ENCODE measurements at regions not wholly inside any gene's neighbourhood (a gene's known extent, or its start where the extent isn't known, plus 50 kb on each side); places are given as distances from the start of the nearest gene placed in this dataset.

DNA sequence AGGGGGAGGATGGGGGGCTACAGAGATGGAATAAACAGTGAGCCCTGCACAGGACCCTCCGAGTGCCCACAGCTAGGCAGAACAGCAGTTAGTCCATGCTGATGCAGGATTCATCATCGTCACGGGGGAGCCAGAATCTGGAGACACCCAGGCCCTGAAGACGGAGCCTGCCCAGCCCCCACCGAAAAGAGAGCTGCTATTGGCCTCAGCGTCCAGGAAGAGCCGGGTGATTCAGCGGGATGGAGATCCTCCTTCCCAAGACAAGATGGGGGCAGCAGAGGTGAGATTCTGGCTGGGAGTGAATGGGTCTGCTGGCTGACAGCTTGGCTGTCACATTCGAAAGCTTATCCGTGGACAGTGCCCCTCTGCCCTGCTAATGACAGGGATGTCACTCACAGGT, 133.6 kb upstream of the CRHR1 start:
- CTCF ChIA-PET = no interaction called here
- intact Hi-C loops (cut with micrococcal nuclease) = no loop called here

DNA sequence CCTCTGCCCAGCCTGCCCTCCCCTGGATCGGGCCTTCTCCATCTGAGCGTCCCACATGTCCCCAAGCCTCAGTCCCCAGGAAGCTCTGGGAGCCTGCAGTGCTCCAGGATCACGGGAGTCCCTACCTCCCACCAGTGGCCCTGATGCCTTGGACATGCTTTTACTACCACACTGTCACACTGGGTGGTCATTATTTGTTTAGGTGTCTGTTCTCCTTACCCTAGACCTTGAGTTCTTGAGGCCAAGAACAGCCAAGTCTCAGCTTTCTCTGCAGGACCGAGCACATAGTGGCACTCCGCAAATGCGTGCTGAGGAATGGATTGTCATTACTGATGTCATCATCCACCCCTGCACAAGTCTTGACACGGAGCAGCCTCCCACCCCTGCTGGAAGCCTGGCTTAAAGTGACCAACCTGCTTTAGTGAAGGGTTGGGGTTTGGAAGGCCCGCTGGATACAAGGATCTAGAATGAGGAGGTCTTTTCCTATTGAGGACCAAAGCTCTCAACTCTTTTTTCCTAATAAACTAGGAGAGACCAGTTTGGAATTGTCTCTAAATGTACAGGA, 132.9 kb upstream of the CRHR1 start:
- 93% methylated on average over 5 of the region's 8 CpGs for WGBS (ENCODE audit: insufficient coverage)
- Histone ChIP-seq H3K4me2 (replicated peaks; ENCODE audit: low read depth, low read length, poor library complexity, severe bottlenecking) (no peak overlapping the region), H3K27me3 (replicated peaks in 1 of 4; ENCODE audit: control extremely low read depth in 1 of 4, control insufficient read depth in 3 of 4, insufficient read depth in 4 of 4, low read length in 3 of 4) (peaks cover 0 to 12% (median 0%) of the 10 kb centered on the region in 4 experiments), H4K20me1 (ENCODE audit: control insufficient read depth, insufficient read depth, low read length, poor library complexity, severe bottlenecking) (no peaks in the 10 kb centered on the region), H3K79me2 (ENCODE audit: control insufficient read depth, insufficient read depth, low read length) (no peaks in the 10 kb centered on the region), H3K9me3 (ENCODE audit: control extremely low read depth in 1 of 3, control insufficient read depth in 2 of 3, insufficient read depth in 1 of 3, low read length in 2 of 3) (peaks cover 0 to 4% (median 0%) of the 10 kb centered on the region in 3 donors), H3K4me3 (ENCODE audit: control extremely low read depth in 1 of 5, extremely low read depth in 1 of 5, insufficient read depth in 1 of 5, low read depth in 2 of 5, low read length in 4 of 5) (no peak overlapping the region), H3K9ac (ENCODE audit: low read length) (no peak overlapping the region), H2AFZ (ENCODE audit: insufficient read depth, low read depth, low read length, poor library complexity, severe bottlenecking) (no peak overlapping the region), H3K4me1 (ENCODE audit: control insufficient read depth in 2 of 2, insufficient read depth in 2 of 2, low read length in 2 of 2) (no peaks in the 10 kb centered on the region), H3K36me3 (replicated peaks in 1 of 2; ENCODE audit: control extremely low read depth in 1 of 2, control insufficient read depth in 1 of 2, extremely low read depth in 1 of 2, insufficient read depth in 2 of 2, low read length in 1 of 2) (no peaks in the 10 kb centered on the region), H3K27ac (ENCODE audit: low read length in 2 of 2) (no peak overlapping the region)
- TF ChIP-seq, protein P1, sequence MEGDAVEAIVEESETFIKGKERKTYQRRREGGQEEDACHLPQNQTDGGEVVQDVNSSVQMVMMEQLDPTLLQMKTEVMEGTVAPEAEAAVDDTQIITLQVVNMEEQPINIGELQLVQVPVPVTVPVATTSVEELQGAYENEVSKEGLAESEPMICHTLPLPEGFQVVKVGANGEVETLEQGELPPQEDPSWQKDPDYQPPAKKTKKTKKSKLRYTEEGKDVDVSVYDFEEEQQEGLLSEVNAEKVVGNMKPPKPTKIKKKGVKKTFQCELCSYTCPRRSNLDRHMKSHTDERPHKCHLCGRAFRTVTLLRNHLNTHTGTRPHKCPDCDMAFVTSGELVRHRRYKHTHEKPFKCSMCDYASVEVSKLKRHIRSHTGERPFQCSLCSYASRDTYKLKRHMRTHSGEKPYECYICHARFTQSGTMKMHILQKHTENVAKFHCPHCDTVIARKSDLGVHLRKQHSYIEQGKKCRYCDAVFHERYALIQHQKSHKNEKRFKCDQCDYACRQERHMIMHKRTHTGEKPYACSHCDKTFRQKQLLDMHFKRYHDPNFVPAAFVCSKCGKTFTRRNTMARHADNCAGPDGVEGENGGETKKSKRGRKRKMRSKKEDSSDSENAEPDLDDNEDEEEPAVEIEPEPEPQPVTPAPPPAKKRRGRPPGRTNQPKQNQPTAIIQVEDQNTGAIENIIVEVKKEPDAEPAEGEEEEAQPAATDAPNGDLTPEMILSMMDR (IDR thresholded peaks at IDR 0.05) = no peak
- no peak for TF ChIP-seq EZH2 (IDR thresholded peaks at IDR 0.05; ENCODE audit: borderline replicate concordance, insufficient read depth, low read depth, low read length, poor library complexity, severe bottlenecking)
- Mint-ChIP-seq H3K4me1 (no peaks in the 10 kb centered on the region), H3K4me3 (no peak overlapping the region), H3K9me3 (ENCODE audit: insufficient read depth) (no peaks in the 10 kb centered on the region), H3K27ac (no peak overlapping the region), H3K27me3 (peaks cover 10% of the 10 kb centered on the region)
- no peak for ATAC-seq (ENCODE audit: low read depth)
- DNase-seq = no peak
- CTCF ChIA-PET = no interaction called here
- intact Hi-C loops (cut with micrococcal nuclease) = no loop called here
- POLR2A ChIA-PET = no interaction called here

More for the DNA sequence above, 133.6 kb upstream of the CRHR1 start:
- Histone ChIP-seq H3K27me3 (replicated peaks in 1 of 4; ENCODE audit: control extremely low read depth in 1 of 4, control insufficient read depth in 3 of 4, insufficient read depth in 4 of 4, low read length in 3 of 4) (peaks cover 0 to 12% (median 0%) of the 10 kb centered on the region in 4 experiments), H3K4me2 (replicated peaks; ENCODE audit: low read depth, low read length, poor library complexity, severe bottlenecking) (no peak overlapping the region), H3K4me3 (ENCODE audit: control extremely low read depth in 1 of 5, extremely low read depth in 1 of 5, insufficient read depth in 1 of 5, low read depth in 2 of 5, low read length in 4 of 5) (no peak overlapping the region), H3K4me1 (ENCODE audit: control insufficient read depth in 2 of 2, insufficient read depth in 2 of 2, low read length in 2 of 2) (no peaks in the 10 kb centered on the region), H3K36me3 (replicated peaks in 1 of 2; ENCODE audit: control extremely low read depth in 1 of 2, control insufficient read depth in 1 of 2, extremely low read depth in 1 of 2, insufficient read depth in 2 of 2, low read length in 1 of 2) (no peaks in the 10 kb centered on the region), H2AFZ (ENCODE audit: insufficient read depth, low read depth, low read length, poor library complexity, severe bottlenecking) (no peak overlapping the region), H3K27ac (ENCODE audit: low read length in 2 of 2) (no peak overlapping the region), H4K20me1 (ENCODE audit: control insufficient read depth, insufficient read depth, low read length, poor library complexity, severe bottlenecking) (no peaks in the 10 kb centered on the region), H3K9me3 (ENCODE audit: control extremely low read depth in 1 of 3, control insufficient read depth in 2 of 3, insufficient read depth in 1 of 3, low read length in 2 of 3) (peaks cover 0 to 4% (median 0%) of the 10 kb centered on the region in 3 donors), H3K9ac (ENCODE audit: low read length) (no peak overlapping the region), H3K79me2 (ENCODE audit: control insufficient read depth, insufficient read depth, low read length) (no peaks in the 10 kb centered on the region)
- Mint-ChIP-seq H3K27me3 (peaks cover 10% of the 10 kb centered on the region), H3K27ac (no peak overlapping the region), H3K9me3 (ENCODE audit: insufficient read depth) (no peaks in the 10 kb centered on the region), H3K4me1 (no peaks in the 10 kb centered on the region), H3K4me3 (no peak overlapping the region)
- POLR2A ChIA-PET = no interaction called here
- TF ChIP-seq EZH2 (IDR thresholded peaks at IDR 0.05; ENCODE audit: borderline replicate concordance, insufficient read depth, low read depth, low read length, poor library complexity, severe bottlenecking) = no peak
- TF ChIP-seq, protein P1 (IDR thresholded peaks at IDR 0.05) = no peak
- no peak for DNase-seq
- ATAC-seq (ENCODE audit: low read depth) = no peak
- 94% methylated on average over 8 of the region's 10 CpGs for WGBS (ENCODE audit: insufficient coverage)
